Head of caudate nucleus (tissue), 42 donors: ENCODE measurements at regions not wholly inside any gene's neighbourhood (a gene's known extent, or its start where the extent isn't known, plus 50 kb on each side); places are given as distances from the start of the nearest gene placed in this dataset.
"Not testable (repeated sequence)": the region's sequence is repeated elsewhere in the genome, so short reads cannot be mapped to it uniquely, and the experiment has no call there.

ENCODE experiments used
- DNase-seq, 42 donors: peaks; one replicate each; pipeline versions ENCODE4 v3.0.0 to v3.0.0-alpha.2; 2020 to 2021; ENCODE audit warnings: mixed read lengths in 7 of 42
- intact Hi-C: fragments of 100-400 bp; cut with DNase I; formaldehyde crosslinking; loops from one replicate; pipeline ENCODE4 v1.15.0; 2022

DNA sequence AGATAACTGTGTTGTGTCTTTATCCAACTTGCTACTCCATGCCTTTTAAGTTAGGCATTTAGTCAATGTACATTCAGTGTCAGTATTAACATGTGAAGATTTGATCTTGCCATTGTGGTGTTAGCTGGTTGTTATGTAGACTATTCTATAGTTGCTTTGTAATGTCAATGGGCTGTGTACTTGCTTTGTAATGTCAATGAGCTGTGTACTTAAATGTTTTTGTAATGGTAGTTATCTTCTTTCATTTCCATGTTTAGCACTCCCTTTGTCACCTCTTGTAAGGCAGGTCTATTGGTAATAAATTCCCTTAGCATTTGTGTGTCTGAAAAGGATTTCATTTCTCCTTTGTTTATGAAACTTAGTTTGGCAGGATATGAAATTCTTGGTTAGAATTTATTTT is 53.4 kb downstream of the MC4R start:
- intact Hi-C loops: no loop called here
- DNase-seq: no peak

DNA sequence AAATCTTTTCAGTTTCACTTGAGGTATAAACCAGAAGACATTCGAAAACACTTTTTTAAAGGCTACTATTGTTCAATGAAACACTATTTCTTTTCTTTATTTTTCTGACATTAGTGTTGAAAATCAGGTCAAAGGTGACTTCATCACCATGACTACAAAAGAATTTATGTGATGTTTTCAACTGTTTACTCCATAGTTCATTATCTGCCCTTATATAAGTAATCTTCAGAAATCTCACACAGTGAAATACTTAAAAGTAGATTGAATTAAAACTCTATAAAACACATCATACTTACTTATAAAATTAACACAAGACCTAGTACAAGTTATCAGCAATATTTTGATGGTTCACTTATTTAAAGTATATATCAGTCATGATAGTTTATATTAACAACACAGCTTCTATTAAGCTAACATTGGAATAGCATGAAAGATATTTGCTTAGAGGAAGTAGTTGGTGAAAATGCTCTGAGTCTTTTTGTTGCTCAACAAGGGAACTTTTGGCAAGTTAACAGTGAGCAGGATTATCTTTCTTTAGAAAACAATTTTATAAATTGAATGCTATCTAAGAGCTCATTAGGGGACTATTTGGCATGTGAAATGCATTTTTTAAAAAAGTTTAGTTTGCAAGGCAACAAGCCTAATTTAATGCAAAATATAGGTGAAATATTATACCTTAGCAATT is 60.8 kb downstream of the MC4R start:
- intact Hi-C loops: no loop called here
- DNase-seq: no peak

DNA sequence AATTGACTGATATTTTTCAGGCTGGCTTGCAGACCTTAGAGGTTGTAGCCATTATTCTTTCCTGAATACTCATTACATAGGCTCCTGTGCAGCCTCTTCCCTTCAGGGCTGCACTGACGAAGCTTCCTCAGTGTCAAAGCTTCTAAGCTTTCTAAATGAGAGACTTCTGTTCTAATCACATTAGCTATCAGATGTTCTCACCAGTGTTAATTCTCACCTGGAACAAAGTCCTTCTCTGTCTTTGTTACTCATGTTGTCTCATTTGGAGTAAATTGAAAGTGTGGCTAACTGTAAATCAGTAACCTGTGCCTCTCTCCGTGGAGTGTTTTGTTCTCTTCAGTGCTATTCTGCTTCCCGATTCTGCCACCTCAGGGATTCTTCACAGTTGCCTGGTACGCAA is 76.9 kb downstream of the MC4R start:
- intact Hi-C loops: no loop called here

DNA sequence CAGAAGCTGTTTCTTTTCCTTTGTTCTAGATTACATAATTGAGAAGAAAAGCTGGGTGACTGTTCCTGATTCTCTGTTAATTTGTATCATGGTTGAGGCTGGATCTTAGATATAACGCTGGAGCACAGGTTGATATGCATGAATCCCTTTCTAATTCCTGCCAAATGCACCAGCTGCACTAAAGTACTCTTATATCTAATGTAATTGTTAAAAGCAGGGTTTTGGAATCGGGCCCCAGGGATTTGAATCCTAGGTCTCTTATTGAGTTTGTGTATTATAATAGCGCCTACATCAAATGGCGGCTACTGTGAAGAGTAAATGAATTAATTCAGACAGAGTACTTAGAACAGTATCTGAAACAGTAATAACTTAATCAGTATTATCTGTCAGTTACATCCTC is 80.4 kb downstream of the MC4R start:
- no peak for DNase-seq
- intact Hi-C loops: no loop called here

More for the DNA sequence above, 76.9 kb downstream of the MC4R start:
- no peak for DNase-seq

DNA sequence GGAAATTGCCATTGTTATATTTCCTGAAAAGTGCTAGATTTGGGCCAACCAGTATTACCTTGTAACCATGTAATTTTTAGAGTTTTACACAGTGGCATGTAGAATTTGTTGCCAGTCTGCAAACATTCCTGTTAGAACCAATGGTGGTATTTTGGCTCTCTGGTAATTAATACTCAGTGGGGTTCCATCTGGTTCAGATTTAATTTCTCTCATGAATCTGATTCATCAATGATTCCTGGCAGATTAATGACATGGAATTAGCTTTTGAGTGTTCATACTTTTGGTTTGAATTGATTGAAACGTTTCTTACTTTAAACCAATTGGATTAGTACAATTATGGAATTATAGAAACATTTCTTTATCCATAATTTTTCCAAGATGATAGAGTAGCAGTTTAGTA is 93.2 kb downstream of the MC4R start:
- DNase-seq: no peak
- intact Hi-C loops: no loop called here

DNA sequence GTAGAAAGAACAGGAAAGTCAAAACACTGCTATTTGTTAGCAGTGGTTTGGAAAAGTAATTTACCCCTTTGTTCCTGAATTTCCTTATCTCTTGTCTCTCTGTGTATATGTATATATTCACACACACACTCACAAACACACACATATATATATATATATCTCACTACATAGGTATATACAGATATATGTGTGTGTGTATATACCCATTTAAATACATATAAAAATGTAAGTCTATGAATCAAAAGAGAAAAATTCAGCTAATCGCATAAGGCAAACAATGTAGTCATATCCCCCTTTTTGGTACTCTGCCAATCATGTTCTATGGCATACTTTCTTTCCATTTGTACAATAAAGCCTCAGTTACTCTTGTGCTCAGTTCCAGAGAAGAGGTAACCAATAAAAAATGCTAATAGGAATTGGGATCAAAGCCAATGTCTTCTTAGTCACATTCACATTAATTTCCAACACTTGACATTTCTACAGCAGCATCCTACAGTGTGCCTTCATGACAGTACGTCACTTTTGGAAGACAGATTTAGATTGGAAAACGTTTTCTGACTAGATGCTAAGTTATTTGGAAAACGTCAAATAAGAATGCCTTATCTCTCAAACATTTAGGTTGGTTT is 94.6 kb downstream of the MC4R start:
- intact Hi-C loops: no loop called here
- DNase-seq: no peak

DNA sequence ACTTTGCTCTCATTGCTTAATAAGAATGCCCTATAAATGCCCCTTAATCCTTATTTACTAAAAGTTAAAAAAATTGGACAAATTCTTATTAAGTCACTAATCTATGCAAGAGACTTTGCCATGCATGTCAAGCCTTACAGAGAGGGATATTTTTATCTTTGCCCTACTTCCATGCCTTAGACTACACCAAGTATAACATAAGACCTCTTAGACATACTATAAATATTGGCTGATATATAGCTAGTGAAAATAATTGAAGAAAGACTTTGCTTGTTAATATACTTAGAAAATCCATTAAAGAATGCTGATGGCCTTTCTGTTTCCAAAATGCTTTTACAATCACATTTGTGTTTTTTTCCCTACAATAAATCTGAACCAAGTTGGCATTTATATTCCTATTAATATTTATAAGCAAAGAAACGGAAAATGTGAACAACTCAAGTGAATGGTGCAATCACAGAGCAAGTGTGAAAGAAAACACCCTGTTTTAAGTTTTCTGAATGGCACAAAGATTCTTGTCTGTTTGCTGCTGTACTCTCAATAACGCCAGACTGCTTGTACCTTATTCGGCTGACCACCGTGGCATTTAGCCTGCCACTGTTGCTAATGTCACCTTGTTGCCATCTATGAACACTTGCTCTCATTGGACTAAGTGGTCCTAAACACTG is 105.0 kb downstream of the MC4R start:
- no peak for DNase-seq
- intact Hi-C loops: no loop called here

DNA sequence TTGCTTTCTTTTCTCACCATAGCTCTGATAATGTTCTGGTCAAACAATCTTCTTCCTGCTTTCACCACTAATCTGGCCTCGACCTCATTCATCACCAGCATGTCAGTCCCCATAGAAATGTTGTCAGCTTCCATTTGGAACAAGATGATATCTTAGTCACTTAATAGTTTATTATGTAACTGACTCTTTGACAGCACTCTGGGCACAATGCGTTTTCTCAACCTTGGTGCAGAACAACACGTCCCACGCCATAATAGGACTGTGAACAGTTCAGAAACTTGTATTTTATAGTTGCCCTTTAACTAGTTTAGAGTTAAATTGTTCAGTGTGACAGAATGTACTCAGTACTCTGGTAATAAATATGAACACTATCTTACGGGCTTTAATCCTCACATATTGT is 106.0 kb downstream of the MC4R start:
- DNase-seq: peak in 5 of 42 donors; percentile 2 to 20 (median 10)

DNA sequence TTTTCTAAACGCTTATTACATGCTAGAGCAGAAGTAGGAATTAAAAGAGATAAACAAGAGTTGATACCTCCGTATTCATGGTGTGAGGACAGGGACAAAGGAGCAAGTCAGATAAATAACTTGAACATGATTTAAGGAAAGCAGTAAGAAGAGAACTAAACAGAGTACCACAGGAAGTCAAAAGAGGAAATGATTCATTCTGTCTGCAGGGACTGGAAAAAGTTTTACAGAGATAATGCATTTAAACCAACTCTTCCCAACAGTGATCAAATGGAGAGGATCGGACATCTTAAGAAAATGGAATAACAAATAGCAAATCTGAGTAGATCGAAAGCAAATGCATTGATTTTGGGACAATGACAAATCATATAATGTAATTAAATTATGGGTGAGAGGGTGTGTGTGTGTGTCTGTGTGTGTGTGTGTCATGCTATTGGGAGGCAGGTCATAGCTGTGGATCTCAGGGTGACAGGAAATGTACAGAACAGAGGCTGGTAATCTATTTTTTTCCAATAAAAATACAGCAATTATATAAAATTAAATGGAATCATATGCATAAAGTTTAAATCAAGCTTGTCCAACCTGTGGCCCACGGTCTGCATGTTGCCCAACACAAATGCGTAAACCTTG is 113.4 kb downstream of the MC4R start:
- DNase-seq: no peak
- intact Hi-C loops: no loop called here

More for the DNA sequence above, 106.0 kb downstream of the MC4R start:
- intact Hi-C loops: no loop called here

DNA sequence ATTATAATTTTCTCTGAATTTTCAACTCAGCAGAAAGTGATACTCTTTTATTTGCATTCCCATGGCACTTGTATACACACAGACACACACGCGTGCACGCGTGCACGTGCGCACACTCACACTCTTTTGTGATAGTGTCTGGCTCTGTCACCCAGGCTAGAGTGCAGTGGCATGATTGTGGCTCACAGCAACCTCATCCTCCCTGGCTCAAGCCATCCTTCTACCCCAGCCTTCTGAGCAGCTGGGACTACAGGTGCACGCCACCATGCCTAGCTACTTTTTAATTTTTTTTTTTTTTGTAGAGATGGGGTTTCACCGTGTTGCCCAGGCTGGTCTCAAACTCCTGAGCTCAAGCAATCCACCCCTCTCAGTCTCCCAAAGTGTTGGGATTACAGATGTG is 123.2 kb downstream of the MC4R start:
- no peak for DNase-seq
- intact Hi-C loops: no loop called here

DNA sequence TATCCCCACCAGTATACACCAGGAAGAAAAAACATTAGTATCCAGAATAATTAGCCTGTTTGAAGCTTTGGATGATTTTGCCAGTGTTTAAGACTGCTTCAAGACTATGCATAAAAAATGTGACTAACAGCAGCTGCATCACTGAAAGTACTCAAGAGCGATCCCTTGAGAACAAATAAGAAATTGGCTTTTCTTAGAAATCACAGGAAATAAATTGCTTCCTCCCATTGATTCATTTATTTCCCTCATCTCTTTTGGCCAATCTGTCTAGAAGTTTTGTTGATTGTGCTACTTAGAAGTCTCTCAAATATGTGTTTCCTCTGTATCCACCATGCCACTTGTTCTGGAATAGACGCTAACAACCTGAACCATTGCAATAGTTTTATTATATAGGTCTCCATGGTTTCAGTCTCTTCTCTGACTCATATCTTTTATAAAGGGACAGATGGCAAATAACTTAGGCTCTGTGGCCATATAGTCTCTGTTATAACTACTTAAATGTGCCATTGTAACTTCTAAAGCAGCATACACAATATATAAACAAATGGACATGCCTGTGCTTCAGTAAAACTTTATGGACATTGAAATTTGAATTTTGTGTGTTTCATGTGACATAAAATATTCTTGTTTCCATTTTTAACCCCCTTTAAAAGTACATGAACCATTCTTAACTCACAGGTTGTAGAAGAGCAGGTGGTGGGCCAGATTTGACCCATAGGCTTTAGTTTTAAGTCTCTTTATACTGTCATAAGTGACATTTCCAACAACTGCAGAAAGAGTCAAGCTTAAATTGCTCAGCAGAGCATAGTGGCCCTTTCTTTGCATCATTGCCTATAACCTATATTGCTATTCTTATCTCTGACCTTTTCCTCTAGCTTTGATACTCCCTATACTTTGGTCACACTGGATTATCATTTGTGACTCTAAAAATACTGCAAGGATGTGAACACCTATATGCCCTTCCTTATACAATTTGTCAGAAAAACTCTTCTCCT is 123.9 kb downstream of the MC4R start:
- intact Hi-C loops: no loop called here
- no peak for DNase-seq

DNA sequence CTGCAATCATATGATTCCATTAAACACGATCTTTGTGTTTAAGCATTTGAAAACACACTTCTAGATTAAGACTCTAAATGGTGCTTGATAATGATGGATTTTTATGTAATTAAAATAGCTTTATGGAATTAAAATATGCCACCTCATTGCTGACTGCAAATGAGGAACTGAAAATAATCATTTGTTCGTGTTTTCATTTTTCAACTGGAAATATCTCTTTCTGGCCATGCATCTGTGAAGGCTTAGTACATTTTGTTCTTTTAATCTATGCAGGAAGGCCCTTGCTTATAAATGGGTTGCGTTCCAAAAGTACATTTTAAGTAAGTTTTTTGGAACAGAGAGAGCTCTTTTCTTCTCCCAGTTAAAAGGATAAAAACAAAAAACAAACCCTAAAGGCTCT is 125.5 kb downstream of the MC4R start:
- intact Hi-C loops: no loop called here
- DNase-seq: no peak

DNA sequence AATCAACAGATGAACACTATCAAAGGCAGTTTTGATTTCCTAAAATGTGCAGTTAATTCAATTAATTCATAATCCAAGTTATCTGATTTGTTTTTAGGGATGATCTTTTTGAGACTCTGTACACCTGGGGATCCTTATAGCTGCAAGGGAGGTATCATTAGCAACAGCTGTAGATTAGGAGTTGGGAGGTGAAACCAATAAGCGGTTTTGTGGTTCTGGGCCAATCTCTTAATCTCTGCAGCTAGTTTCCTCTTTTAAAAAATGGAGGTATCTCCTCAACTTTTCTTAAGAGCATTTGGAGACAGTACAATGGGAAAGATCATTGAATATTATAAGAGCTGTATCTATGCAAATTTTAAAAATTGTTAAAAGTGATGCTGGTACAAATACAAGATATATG is 126.0 kb downstream of the MC4R start:
- intact Hi-C loops: no loop called here
- DNase-seq: no peak

DNA sequence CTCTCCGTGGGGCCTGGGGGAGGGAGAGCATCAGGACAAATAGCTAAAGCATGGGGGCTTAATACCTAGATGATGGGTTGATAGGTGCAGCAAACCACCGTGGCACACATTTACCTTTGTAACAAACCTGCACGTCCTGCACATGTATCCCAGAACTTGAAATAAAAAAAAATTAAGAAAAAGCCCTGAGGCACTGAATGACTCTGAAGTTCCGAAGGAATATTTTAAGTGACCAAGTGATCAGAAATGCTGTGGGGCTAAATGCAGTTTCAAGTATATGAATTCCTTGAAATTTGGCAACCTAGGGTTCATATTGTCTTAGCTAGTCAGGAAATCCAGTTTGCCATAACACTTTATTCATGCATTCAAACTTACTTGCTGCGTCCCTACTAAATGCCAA is 127.5 kb downstream of the MC4R start:
- no peak for DNase-seq
- intact Hi-C loops: no loop called here

DNA sequence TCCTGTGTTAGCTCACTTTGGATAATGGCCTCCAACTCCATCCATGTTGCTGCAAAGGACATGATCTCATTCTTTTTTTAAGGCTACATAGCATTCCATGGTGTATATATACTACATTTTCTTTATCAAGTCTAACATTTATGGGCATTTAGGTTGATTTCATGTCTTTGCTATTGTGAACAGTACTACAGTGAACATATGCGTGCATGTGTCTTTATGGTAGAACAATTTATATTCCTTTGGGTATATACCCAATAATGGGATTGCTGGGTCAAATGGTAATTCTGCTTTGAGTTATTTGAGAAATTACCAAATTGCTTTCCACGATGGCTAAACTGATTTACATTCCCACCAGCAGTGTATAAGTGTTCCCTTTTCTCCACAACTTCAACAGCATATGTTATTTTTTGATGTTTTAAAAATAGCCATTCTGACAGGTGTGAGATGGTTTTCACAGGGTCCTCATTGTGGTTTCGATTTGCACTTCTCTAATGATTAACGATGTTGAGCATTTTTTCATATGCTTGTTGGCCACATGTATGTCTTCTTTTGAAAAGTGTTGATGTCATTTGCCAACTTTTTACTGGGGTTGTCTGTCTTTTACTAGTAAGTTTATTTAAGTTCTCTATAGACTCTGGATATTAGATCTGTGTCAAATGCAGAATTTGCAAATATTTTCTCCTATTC is 133.4 kb downstream of the MC4R start:
- intact Hi-C loops, DNase-seq: not testable (repeated sequence)

DNA sequence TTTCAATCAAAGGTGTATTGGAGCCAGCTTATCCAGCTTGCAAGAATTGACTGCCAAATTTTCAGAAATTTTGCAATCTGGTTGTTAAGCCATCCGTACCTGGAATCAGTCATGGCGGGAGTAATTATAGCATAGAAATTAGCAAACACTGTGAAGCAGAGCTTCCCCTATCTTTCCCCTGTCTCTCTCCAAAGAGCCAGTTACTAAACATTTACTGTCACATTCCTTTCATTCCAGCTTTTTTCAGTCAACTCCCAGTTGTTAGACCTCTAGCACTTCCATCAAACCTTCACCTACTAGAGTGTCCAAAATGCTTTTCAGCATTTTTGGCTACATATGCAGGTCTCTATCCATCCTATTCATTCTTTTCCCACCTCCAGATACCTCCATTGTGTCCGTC is 137.4 kb downstream of the MC4R start:
- intact Hi-C loops: no loop called here
- no peak for DNase-seq

DNA sequence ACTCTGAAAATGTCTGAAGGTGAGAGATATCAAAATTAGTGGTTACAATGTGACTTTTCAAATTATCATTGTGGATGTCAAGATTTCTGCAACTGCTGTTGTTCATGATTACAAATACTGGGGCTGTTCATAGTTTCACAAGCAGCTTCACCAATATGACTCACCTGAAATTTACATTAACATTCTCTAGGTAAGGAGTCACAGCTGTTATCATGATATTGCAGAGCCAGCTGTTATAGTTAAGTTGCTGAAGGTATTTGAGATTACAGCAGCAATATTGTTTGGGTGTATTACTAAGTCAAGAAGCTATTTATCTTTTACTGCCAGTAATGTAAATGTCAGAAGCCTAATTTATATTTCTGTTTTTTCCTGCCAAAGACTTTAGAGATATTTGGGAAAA is 140.0 kb downstream of the MC4R start:
- intact Hi-C loops: no loop called here
- no peak for DNase-seq
